Central memory CD8-positive, alpha-beta T cell (primary cell): ENCODE measurements at regions not wholly inside any gene's neighbourhood (a gene's known extent, or its start where the extent isn't known, plus 50 kb on each side); places are given as distances from the start of the nearest gene placed in this dataset.
A peak's percentile ranks its signal among the peaks of the same experiment; 100 is the strongest.

ENCODE experiments used
- ATAC-seq: fragments of 150-1000 bp; cut with Tn5 transposase; replicated peaks from 2 replicates; pipeline ENCODE4 v1.10.0; 2022; ENCODE audit warnings: mild to moderate bottlenecking, moderate FRiP score, moderate number of reproducible peaks; ENCODE audit not compliant: poor library complexity, severe bottlenecking; ENCODE audit errors: extremely low read depth
- DNase-seq, 2 donors: peaks; one replicate each; pipeline ENCODE4 v3.0.0; 2021; ENCODE audit warnings: low spot score in 2 of 2
- H3K27ac Mint-ChIP-seq: one replicate; pipeline ENCODE4 v1.8.0; 2022; ENCODE audit warnings: low read depth, mild to moderate bottlenecking, moderate library complexity, mixed read lengths
- H3K27me3 Mint-ChIP-seq: one replicate; pipeline ENCODE4 v1.8.0; 2022; ENCODE audit warnings: mixed read lengths
- H3K36me3 Mint-ChIP-seq: one replicate; pipeline ENCODE4 v1.8.0; 2022; ENCODE audit warnings: mild to moderate bottlenecking, moderate library complexity, mixed read lengths; ENCODE audit not compliant: insufficient read depth
- H3K4me1 Mint-ChIP-seq: one replicate; pipeline ENCODE4 v1.8.0; 2022; ENCODE audit warnings: mixed read lengths
- H3K4me3 Mint-ChIP-seq: one replicate; pipeline ENCODE4 v1.8.0; 2022; ENCODE audit warnings: mild to moderate bottlenecking, moderate library complexity, mixed read lengths
- H3K9me3 Mint-ChIP-seq: one replicate; pipeline ENCODE4 v1.8.0; 2022; ENCODE audit warnings: mixed read lengths

DNA sequence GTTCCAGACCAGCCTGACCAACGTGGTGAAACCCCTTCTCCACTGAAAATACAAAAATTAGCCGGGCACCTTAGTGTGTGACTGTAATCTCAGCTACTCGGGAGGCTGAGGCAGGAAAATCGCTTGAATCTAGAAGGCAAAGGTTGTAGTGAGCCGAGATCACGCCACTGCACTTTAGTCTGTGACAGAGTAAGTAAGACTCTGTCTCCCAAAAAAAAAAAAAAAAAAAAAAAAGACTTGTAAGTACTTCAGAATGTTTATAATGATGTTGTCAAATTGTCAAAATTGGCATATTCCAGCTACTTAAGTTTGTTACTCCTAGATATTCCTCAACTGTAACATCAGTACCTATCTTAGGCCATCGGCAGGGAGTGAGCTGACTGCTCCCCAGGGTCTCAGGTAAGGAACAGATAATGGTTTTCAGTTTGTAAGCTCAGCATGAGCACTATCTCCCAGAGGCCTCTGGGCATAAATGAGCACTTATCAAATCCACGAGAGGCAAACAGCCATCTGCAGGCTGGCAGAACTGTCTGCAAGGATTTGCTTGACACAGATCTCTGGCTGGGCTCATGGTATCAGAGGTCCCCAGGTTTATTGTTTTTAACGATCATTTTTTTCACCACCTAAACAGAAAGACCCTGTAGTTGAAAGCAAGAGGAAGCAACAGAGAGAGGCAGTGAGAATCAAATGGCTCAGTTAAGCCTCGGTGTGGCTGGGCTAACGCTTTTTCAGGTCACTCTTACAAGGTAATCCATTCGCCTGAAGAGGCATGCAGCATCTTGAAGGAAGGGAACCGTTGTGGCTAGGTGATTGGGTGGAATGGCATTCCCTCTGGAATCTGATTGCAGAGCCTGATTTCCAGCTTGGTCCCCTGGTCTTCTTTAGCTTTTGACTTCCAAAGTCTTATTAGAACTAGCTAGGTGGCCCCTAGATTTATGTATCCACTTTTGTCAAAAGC is 115.9 kb downstream of the LY86 start:
- H3K4me3 Mint-ChIP-seq = no peak overlapping the region
- H3K9me3 Mint-ChIP-seq = no peaks in the 10 kb centered on the region
- ATAC-seq = no peak
- no peak overlapping the region for H3K27ac Mint-ChIP-seq
- no peaks in the 10 kb centered on the region for H3K4me1 Mint-ChIP-seq
- peaks cover 9% of the 10 kb centered on the region for H3K27me3 Mint-ChIP-seq
- H3K36me3 Mint-ChIP-seq = peaks cover 1% of the 10 kb centered on the region
- DNase-seq = no peak

DNA sequence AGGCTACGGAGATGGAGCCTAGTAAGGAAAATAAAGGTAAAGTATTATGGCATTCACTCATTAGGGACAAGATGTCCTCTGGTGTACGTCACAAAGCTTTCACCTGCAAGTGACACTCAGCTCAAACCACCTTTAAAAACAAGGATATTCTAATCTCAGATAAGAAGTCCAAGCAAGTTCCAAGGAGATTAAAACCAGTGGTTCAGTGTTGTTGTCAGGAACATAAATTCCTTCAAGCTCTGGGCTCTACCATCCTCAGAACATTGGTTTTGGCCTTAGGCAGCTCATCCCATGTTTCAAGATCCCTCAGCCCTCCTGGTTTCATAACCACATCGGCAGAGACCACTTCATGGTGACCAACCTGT is 116.5 kb downstream of the LY86 start:
- Mint-ChIP-seq H3K27ac (no peak overlapping the region), H3K4me1 (no peaks in the 10 kb centered on the region)

DNA sequence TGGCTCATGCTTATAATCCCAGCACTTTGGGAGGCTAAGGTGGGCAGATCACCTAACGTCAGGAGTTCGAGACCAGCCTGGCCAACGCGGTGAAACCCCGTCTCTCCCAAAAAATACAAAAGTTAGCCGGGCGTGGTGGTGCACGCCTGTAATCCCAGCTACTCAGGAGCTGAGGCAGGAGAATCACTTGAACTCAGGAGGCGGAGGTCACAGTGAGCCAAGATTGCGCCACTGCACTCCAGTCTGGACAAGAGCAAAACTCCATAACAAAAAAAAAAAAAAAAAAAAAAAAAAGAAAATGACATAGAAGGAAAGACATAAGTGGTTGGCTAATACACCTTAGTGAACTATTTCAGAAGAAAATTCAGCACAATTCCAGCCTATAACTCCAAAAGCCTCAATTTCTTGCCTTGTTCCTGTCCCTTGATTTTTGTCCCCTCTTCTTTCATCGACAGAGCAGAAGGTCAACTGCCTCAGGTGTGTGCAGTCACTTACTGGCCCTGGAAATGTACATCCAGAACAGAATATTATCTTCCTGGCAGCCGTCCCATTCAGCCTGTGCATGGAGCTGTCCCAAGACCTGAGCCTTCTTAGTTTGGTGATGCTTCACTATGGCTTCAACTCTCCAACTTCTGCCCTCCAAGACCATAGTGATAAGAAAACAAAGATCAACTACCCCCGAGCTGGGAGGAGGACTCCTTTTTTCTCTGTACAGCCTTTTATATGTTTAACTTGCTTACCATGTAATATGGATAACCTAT is 117.6 kb downstream of the LY86 start:
- no peaks in the 10 kb centered on the region for H3K36me3 Mint-ChIP-seq
- H3K27ac Mint-ChIP-seq = no peak overlapping the region

More for the DNA sequence above, 116.5 kb downstream of the LY86 start:
- ATAC-seq = no peak
- Mint-ChIP-seq H3K27me3 (peaks cover 9% of the 10 kb centered on the region), H3K9me3 (no peaks in the 10 kb centered on the region), H3K36me3 (no peaks in the 10 kb centered on the region), H3K4me3 (no peak overlapping the region)
- DNase-seq = no peak

DNA sequence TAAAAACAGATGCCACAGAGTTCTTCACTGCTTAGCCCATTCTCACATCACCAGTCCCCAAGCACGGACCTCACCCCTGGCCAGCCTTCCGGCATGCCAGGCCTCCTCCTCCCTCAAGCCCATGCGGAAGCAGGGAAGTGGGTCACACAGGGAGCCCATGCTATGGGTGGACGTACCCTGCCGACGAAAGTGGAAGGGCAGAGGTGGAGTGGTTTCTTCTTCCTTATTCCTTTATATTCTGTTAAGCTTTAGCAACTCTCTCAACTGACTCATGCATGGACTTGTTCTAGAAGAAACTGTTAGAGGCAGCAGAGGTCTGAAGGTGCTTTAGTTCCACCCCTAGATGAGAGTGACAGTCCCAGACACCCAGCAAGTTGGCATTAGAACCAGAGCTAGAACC is 118.6 kb downstream of the LY86 start:
- no peak overlapping the region for H3K27ac Mint-ChIP-seq
- H3K4me3 Mint-ChIP-seq = no peak overlapping the region
- H3K9me3 Mint-ChIP-seq = no peaks in the 10 kb centered on the region
- DNase-seq (no peak), ATAC-seq (no peak)
- H3K27me3 Mint-ChIP-seq = peaks cover 8% of the 10 kb centered on the region
- no peaks in the 10 kb centered on the region for H3K36me3 Mint-ChIP-seq
- H3K4me1 Mint-ChIP-seq = peaks cover 13% of the 10 kb centered on the region

More for the DNA sequence above, 117.6 kb downstream of the LY86 start:
- DNase-seq = no peak
- H3K9me3 Mint-ChIP-seq = no peaks in the 10 kb centered on the region
- H3K4me3 Mint-ChIP-seq = no peak overlapping the region
- H3K4me1 Mint-ChIP-seq = peaks cover 3% of the 10 kb centered on the region
- ATAC-seq = no peak
- peaks cover 6% of the 10 kb centered on the region for H3K27me3 Mint-ChIP-seq

DNA sequence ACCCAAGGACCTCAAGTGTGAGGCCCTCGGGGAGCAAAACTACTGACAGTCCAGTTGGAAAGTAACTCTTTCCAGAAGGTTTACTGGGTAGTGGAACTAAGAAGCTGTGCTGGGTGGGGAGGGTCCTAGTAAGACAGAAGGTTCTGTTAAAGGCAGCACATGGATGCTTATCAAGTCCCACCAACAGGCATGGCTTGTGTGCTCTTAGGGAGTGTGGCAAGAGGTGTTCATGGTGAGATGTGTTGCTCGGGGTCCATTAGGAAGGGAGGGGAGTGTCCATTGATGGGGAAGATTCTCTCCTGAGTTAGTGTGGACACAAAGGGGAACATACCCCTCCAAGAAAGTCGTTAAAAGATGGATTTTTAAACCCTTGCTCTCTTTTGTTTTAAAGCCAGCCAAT is 120.6 kb downstream of the LY86 start:
- no peak for DNase-seq
- no peak overlapping the region for H3K27ac Mint-ChIP-seq
- ATAC-seq = no peak
- H3K4me1 Mint-ChIP-seq = peaks cover 14% of the 10 kb centered on the region
- H3K36me3 Mint-ChIP-seq = no peaks in the 10 kb centered on the region
- no peaks in the 10 kb centered on the region for H3K9me3 Mint-ChIP-seq
- no peak overlapping the region for H3K4me3 Mint-ChIP-seq
- H3K27me3 Mint-ChIP-seq = peaks cover 17% of the 10 kb centered on the region

DNA sequence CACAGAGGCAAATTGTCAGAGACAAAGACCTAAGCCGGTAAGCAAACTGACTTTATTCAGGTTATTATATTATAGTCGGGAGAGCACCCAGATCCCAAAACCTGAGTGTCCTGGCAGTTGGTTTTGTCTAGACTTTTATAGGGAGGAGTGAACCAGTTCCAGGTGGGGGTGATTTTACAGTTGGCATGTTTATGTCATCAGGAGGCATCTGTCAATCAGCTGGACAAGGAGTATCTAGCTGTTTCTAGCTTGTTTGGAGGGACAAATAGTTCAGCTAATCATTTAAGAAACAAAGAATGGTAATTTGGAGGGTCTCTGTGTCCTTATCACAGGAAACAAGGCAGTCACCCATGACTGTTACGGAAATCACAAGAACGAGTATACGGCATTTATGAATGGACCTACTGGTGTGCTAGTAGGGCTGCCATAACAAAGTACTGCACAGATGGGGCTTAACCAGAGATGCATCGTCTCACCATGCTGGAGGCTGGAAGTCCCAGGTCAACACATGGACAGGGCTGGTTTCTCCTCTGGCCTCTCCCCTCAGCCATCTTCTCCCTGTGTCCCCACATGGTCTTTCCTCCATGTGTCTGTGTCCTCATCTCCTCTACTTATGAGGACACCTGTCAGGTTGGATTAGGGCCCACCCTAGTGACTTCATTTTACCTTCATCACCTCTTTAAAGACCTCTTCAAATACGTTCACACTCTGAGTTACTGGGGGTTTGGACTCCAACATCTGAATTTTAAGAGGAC is 122.7 kb downstream of the LY86 start:
- Mint-ChIP-seq H3K27ac (no peak overlapping the region), H3K9me3 (no peaks in the 10 kb centered on the region), H3K27me3 (peaks cover 24% of the 10 kb centered on the region), H3K36me3 (no peaks in the 10 kb centered on the region), H3K4me1 (peaks cover 14% of the 10 kb centered on the region), H3K4me3 (no peak overlapping the region)
- DNase-seq (no peak), ATAC-seq (no peak)

DNA sequence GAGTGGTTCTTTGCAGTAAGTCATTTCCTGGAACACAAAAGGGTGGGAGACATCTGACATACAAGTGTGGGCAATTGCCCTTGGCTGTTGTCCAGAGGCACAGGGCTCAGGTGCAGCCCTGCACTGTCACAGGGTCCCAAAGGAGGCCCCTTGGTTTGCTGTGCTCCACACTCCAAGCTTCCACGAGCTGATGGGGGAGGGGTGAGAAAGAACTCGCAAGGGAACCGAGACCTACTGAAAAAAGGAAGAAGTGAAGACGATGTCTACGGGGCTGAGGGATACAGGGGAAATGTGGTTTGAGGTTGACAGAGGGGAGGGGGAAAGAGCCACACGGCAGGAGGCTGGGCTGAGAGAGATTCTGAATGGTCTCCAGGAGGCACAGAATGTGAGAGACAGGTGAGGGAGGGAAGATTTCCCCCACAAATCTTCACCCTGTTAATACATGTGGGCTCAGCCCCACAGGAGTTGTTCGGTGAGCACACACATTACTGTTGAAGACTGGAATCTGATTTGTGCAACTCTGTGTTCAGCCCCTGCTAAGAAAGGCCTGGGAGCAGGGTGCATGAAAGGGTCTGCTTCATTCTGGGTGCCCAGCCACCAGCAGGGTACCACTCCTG is 123.4 kb downstream of the LY86 start:
- DNase-seq (no peak), ATAC-seq (peak; percentile 58)
- Mint-ChIP-seq H3K4me1 (peaks cover 14% of the 10 kb centered on the region), H3K27ac (no peak overlapping the region), H3K4me3 (peak overlapping the region; percentile 4), H3K27me3 (peaks cover 24% of the 10 kb centered on the region), H3K9me3 (no peaks in the 10 kb centered on the region), H3K36me3 (no peaks in the 10 kb centered on the region)

DNA sequence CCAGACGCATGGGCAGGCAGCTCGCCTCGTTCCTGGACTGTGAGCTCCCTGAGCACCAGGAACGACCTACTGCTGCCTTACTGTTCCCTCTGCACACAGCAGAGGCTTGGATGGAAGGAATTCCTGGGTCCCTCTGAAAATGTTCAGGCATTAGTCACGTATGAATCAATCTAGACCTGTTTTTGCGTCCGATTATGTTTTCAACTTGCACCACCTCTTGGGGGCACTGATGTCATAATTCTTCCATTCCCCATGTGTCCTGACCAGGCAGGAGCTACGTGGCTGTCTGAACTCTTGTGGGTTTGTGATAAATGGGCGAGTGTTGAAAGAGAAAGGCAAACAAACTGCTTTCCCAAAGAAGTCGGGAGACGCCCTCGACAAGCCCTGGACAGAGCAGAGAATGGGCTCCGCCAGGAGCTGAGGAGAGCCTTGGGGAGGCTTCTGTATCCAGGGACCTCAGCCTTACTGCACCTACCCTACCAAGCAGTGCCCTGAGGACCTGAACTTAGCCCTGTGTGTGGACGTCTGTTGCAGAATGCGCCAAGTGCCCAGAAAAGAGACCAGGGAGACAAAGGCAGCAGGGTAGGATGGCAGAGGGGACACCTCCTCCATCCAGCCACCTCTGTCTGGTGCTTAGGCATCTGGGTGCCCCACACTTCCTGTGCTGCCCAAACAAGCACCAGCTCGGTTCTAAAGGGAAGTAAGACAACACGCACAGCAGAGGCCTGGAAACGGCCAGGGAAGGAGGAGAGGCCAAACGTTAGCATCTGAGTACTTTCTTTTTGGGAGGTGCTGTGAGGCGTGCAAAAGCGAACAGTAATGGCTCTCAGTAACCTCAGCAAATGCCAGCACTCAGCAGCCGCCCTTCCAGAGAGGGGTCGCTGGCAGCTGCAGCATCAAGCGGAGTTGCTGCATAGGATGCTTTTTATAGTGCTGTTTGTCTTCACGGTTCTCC is 124.2 kb downstream of the LY86 start:
- no peak for ATAC-seq
- DNase-seq = no peak
- Mint-ChIP-seq H3K9me3 (no peaks in the 10 kb centered on the region), H3K27me3 (peaks cover 24% of the 10 kb centered on the region), H3K4me3 (no peak overlapping the region), H3K27ac (no peak overlapping the region), H3K4me1 (peaks cover 14% of the 10 kb centered on the region), H3K36me3 (no peaks in the 10 kb centered on the region)

DNA sequence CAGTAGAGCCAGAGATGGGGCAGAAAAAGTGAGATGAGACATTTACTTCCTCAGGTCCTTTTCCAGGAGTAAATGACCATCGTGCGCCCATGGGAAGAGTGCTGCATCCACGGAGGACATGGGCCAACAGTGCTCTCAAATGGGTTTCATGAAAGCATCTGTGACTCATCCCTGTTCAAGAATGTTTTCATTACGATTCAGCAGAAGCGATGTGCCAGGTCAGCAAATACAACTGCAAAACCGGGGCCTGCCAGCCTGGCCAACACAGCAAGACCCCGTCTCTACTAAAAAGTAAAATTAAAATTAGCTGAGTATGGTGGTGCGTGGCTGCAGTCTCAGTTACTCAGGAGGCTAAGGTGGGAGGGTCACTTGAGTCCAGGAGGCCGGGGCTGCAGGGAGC is 125.1 kb downstream of the LY86 start:
- Mint-ChIP-seq H3K27ac (no peak overlapping the region), H3K9me3 (no peaks in the 10 kb centered on the region), H3K4me1 (peaks cover 14% of the 10 kb centered on the region), H3K4me3 (no peak overlapping the region), H3K36me3 (no peaks in the 10 kb centered on the region), H3K27me3 (peaks cover 24% of the 10 kb centered on the region)
- ATAC-seq = no peak
- DNase-seq = no peak

DNA sequence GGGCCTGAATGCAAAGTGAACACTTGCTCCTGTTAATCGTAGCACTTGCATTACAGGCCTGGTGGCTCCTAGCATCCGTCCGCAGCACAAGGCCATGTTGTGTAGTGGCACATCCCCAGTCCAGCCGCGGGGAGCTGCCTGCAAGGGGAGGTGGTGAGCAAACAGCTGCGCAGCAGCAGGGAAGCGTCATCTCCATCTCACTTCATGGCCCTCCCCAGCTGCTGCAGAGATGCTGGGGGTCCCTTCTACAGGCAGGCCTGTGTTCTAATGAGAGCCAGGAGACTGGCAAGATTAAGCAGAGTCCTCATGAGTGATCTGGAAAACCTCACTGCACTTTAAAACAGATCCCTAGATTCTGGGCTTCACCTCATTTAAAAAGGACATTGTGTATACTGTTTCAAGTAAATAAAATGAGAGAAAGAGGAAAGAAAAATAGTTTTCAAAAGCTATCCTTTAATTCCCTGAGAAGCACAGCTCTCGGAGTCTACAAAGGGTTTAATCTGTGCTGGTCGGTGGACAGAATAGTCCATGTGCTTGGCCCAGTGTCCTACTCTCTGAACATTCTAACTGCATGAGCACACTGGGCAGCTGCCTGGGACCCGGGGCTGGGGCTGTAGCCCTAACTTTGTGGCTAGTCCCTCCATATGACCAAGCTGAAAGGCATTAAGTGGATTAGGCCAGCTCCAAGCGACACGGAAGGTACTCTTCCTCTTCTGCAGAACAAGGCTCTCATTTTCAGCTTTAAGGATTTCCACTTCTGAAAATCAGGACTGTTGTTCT is 125.8 kb downstream of the LY86 start:
- no peaks in the 10 kb centered on the region for H3K36me3 Mint-ChIP-seq
- peaks cover 14% of the 10 kb centered on the region for H3K4me1 Mint-ChIP-seq
- DNase-seq (no peak), ATAC-seq (no peak)
- no peak overlapping the region for H3K4me3 Mint-ChIP-seq
- peaks cover 24% of the 10 kb centered on the region for H3K27me3 Mint-ChIP-seq
- H3K9me3 Mint-ChIP-seq = no peaks in the 10 kb centered on the region
- H3K27ac Mint-ChIP-seq = no peak overlapping the region

DNA sequence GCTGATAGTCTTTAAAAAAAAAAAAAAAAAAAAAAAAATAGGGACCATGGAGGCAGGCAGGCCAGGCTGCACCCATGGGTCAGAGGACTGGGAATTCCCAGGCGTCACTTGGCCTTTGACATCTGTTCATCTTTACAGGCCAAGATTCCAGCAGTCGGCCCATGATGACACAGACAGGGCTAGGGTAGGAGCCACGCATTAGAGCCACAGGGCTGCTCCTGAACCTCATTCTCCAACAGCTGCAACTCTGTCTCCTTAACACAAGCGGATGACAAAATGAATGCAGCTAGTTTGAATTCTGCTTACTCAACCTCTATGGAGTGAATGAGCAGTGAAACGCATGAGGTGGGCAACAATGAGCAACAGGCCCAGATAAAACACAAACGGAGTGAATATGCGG is 126.4 kb downstream of the LY86 start:
- H3K4me1 Mint-ChIP-seq = peaks cover 14% of the 10 kb centered on the region
- H3K27ac Mint-ChIP-seq = no peak overlapping the region
- H3K9me3 Mint-ChIP-seq = no peaks in the 10 kb centered on the region
- no peaks in the 10 kb centered on the region for H3K36me3 Mint-ChIP-seq
- ATAC-seq (no peak), DNase-seq (no peak)
- peaks cover 24% of the 10 kb centered on the region for H3K27me3 Mint-ChIP-seq
- H3K4me3 Mint-ChIP-seq = no peak overlapping the region
